NB4 (cell line): ENCODE measurements at regions not wholly inside any gene's neighbourhood (a gene's known extent, or its start where the extent isn't known, plus 50 kb on each side); places are given as distances from the start of the nearest gene placed in this dataset.

ENCODE experiments used
- DNase-seq: peaks from one replicate; pipeline ENCODE4 v3.0.0; 2010; ENCODE audit warnings: low read depth
- H3K4me3 ChIP-seq: one replicate; pipeline ENCODE4 v1.5.1; 2011; ENCODE audit warnings: mild to moderate bottlenecking, low read depth, low read length, moderate library complexity
- MYC ChIP-seq: IDR thresholded peaks from 2 replicates; pipeline ENCODE4 v1.6.1; 2011; ENCODE audit warnings: low read depth, low read length
- POLR2A ChIP-seq: IDR thresholded peaks from 2 replicates; pipeline ENCODE4 v1.6.1; 2011; ENCODE audit warnings: mild to moderate bottlenecking; ENCODE audit not compliant: insufficient read length; ENCODE audit errors: extremely low read depth
- TF ChIP-seq, protein P1 (sequence below): IDR thresholded peaks from 2 replicates; pipeline ENCODE4 v1.6.1; 2011; ENCODE audit warnings: low read depth, low read length
- TF ChIP-seq, protein P2 (sequence below): IDR thresholded peaks from one replicate; pipeline ENCODE4 v1.5.1; 2012; ENCODE audit warnings: low read depth, low read length

DNA sequence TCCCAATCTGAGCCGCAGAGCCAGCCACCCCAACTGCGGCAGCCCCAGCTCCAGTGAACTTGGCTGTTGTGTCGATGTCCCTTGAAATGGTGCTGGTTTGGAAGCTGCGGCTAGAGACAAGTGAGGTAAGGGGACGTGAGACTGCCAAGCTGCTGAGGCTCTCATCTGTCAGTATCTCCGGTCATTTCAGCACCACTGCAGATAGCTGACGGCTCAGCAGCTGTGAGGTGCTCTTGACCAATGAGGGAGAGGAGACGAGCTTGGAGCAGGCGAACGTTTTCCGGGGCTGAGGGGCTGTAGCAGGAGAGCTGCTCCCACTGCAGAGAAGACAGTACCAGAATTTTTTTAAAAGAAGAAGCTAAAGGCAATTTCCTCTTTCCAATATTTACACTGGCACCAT lies 175.5 kb upstream of the CASK start:
- TF ChIP-seq POLR2A: no peak
- no peak for TF ChIP-seq MYC
- TF ChIP-seq, protein P1, sequence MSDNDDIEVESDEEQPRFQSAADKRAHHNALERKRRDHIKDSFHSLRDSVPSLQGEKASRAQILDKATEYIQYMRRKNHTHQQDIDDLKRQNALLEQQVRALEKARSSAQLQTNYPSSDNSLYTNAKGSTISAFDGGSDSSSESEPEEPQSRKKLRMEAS: no peak
- TF ChIP-seq, protein P2, sequence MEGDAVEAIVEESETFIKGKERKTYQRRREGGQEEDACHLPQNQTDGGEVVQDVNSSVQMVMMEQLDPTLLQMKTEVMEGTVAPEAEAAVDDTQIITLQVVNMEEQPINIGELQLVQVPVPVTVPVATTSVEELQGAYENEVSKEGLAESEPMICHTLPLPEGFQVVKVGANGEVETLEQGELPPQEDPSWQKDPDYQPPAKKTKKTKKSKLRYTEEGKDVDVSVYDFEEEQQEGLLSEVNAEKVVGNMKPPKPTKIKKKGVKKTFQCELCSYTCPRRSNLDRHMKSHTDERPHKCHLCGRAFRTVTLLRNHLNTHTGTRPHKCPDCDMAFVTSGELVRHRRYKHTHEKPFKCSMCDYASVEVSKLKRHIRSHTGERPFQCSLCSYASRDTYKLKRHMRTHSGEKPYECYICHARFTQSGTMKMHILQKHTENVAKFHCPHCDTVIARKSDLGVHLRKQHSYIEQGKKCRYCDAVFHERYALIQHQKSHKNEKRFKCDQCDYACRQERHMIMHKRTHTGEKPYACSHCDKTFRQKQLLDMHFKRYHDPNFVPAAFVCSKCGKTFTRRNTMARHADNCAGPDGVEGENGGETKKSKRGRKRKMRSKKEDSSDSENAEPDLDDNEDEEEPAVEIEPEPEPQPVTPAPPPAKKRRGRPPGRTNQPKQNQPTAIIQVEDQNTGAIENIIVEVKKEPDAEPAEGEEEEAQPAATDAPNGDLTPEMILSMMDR: no peak
- no peak overlapping the region for H3K4me3 ChIP-seq
- DNase-seq: no peak

DNA sequence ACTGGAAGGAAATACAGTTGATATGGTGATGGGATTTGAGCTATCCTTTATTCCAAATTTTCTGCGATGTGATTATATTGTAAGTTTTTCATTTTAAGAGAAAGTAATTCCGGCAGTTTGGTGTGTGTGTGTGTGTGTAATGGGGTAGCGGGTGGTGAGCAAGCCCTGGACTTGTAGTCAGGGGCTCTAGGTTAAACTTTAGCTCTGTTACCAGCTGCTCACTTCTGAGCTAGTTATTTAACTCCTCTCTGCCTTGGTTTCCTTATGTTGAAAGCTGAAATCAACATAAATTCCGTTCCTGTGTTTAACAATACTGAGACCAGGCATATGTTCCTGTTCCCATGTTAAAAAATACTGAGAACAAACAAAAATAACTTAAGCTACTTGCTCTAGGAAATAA lies 174.1 kb upstream of the CASK start:
- DNase-seq: no peak
- no peak for TF ChIP-seq MYC
- TF ChIP-seq POLR2A: no peak
- TF ChIP-seq, protein P2: no peak
- TF ChIP-seq, protein P1: no peak
- no peak overlapping the region for H3K4me3 ChIP-seq

- no peak for DNase-seq
- TF ChIP-seq, protein P2: no peak
- TF ChIP-seq POLR2A: no peak
- no peak overlapping the region for H3K4me3 ChIP-seq
These were observed 173.0 kb upstream of the CASK start for GRCh38 chrX:42096265-42096920.

GRCh38 chrX:42094218-42094617 lies 170.9 kb upstream of the CASK start:
- DNase-seq: peak; percentile 34
- TF ChIP-seq MYC: no peak
- TF ChIP-seq, protein P2: no peak
- TF ChIP-seq, protein P1: no peak
- no peak for TF ChIP-seq POLR2A
- no peak overlapping the region for H3K4me3 ChIP-seq

DNA sequence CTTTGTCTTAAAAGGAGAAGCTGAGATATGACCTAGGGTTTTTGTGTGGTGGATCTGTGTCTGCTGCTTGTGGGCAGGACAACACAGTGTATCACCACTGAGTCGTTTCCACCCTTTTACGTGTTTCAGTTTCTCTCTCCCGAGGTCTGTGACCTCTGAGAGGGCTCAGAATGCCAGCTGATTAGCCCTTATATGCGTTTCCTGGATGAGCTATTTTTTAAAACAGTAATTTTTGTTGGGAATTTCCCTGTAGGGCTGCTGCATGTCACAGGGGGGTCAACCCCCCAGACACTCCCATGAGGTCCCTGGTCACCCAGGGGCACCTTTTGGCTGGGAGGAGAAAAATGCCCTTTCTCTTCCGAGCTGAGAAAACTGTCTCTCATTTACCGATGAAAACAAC lies 170.4 kb upstream of the CASK start:
- TF ChIP-seq, protein P1: no peak
- TF ChIP-seq MYC (no peak), POLR2A (no peak)
- TF ChIP-seq, protein P2: no peak
- H3K4me3 ChIP-seq: no peak overlapping the region
- DNase-seq: no peak

- no peak overlapping the region for H3K4me3 ChIP-seq
- no peak for DNase-seq
- TF ChIP-seq MYC (no peak), POLR2A (no peak)
- TF ChIP-seq, protein P1: no peak
- TF ChIP-seq, protein P2: no peak
These were observed 167.0 kb upstream of the CASK start for GRCh38 chrX:42090395-42090794.
